ENCODE measurements at regions not wholly inside any gene's neighbourhood (a gene's known extent, or its start where the extent isn't known, plus 50 kb on each side); places are given as distances from the start of the nearest gene placed in this dataset.
"Not testable (repeated sequence)": the region's sequence is repeated elsewhere in the genome, so short reads cannot be mapped to it uniquely, and the experiment has no call there.

- DNase-seq (ENCODE audit: low read depth, low spot score) = peak; percentile 6
Measured at GRCh38 chr6:94902974-94903628, 674.2 kb upstream of the MANEA start.

GRCh38 chr6:94899191-94899590 lies 678.1 kb upstream of the MANEA start:
- no peak for DNase-seq (ENCODE audit: low read depth, low spot score)

GRCh38 chr6:94894300-94894699 lies 683.0 kb upstream of the MANEA start:
- no peak for DNase-seq (ENCODE audit: low read depth, low spot score)

- DNase-seq (ENCODE audit: low read depth, low spot score) = no peak
Measured at GRCh38 chr6:94893327-94893726, 684.0 kb upstream of the MANEA start.

- DNase-seq (ENCODE audit: low read depth, low spot score) = peak; percentile 45
Measured at GRCh38 chr6:94873819-94874218, 703.5 kb upstream of the MANEA start.

GRCh38 chr6:94862112-94862511 lies 715.2 kb upstream of the MANEA start:
- no peak for DNase-seq (ENCODE audit: low read depth, low spot score)

GRCh38 chr6:94859924-94860323 lies 717.4 kb upstream of the MANEA start:
- DNase-seq (ENCODE audit: low read depth, low spot score) = no peak

GRCh38 chr6:94856999-94857398 lies 720.3 kb upstream of the MANEA start:
- not testable (repeated sequence) for DNase-seq (ENCODE audit: low read depth, low spot score)

- DNase-seq (ENCODE audit: low read depth, low spot score) = not testable (repeated sequence)
Measured at GRCh38 chr6:94851329-94851728, 726.0 kb upstream of the MANEA start.

GRCh38 chr6:94845742-94846141 lies 731.6 kb upstream of the MANEA start:
- DNase-seq (ENCODE audit: low read depth, low spot score) = no peak

GRCh38 chr6:94835264-94835663 lies 742.1 kb upstream of the MANEA start:
- DNase-seq (ENCODE audit: low read depth, low spot score) = no peak

- DNase-seq (ENCODE audit: low read depth, low spot score) = no peak
Measured at GRCh38 chr6:94813806-94814205, 763.5 kb upstream of the MANEA start.

GRCh38 chr6:94801344-94801743 lies 776.0 kb upstream of the MANEA start:
- DNase-seq (ENCODE audit: low read depth, low spot score) = no peak

- no peak for DNase-seq (ENCODE audit: low read depth, low spot score)
Measured at GRCh38 chr6:94785514-94785913, 791.8 kb upstream of the MANEA start.

GRCh38 chr6:94785081-94785480 lies 792.3 kb upstream of the MANEA start:
- DNase-seq (ENCODE audit: low read depth, low spot score) = peak; percentile 2

GRCh38 chr6:94769197-94769596 lies 808.1 kb upstream of the MANEA start:
- no peak for DNase-seq (ENCODE audit: low read depth, low spot score)

GRCh38 chr6:94751641-94752329 lies 825.5 kb upstream of the MANEA start:
- no peak for DNase-seq (ENCODE audit: low read depth, low spot score)

- no peak for DNase-seq (ENCODE audit: low read depth, low spot score)
Measured at GRCh38 chr6:94736236-94736635, 841.1 kb upstream of the MANEA start.

GRCh38 chr6:94735270-94735669 lies 842.1 kb upstream of the MANEA start:
- no peak for DNase-seq (ENCODE audit: low read depth, low spot score)

- DNase-seq (ENCODE audit: low read depth, low spot score) = no peak
Measured at GRCh38 chr6:94734751-94735150, 842.6 kb upstream of the MANEA start.

- no peak for DNase-seq (ENCODE audit: low read depth, low spot score)
Measured at GRCh38 chr6:94733066-94733465, 844.3 kb upstream of the MANEA start.

GRCh38 chr6:94727710-94728109 lies 849.6 kb upstream of the MANEA start:
- no peak for DNase-seq (ENCODE audit: low read depth, low spot score)

GRCh38 chr6:94721459-94721858 lies 855.9 kb upstream of the MANEA start:
- no peak for DNase-seq (ENCODE audit: low read depth, low spot score)

Measured in ELF-1 (cell line).